Activated CD4-positive, alpha-beta T cell treated with anti-CD3 and anti-CD28 coated beads, Interleukin-2, amount 10 ng/mL, durations not matched to agents 24 days and 14 days (primary cell): ENCODE measurements at regions not wholly inside any gene's neighbourhood (a gene's known extent, or its start where the extent isn't known, plus 50 kb on each side); places are given as distances from the start of the nearest gene placed in this dataset.

Source experiments
- DNase-seq: peaks from one replicate; pipeline ENCODE4 v3.0.0; 2022
- H3K27ac Mint-ChIP-seq: one replicate; pipeline ENCODE4 v1.8.0; 2022; ENCODE audit warnings: mild to moderate bottlenecking, mixed read lengths
- H3K27me3 Mint-ChIP-seq: one replicate; pipeline ENCODE4 v1.8.0; 2022; ENCODE audit warnings: mixed read lengths
- H3K36me3 Mint-ChIP-seq: one replicate; pipeline ENCODE4 v1.8.0; 2022; ENCODE audit warnings: low read depth, mild to moderate bottlenecking, mixed read lengths
- H3K4me1 Mint-ChIP-seq: one replicate; pipeline ENCODE4 v1.8.0; 2021; ENCODE audit warnings: mixed read lengths
- H3K4me3 Mint-ChIP-seq: one replicate; pipeline ENCODE4 v1.8.0; 2022; ENCODE audit warnings: mild to moderate bottlenecking, moderate library complexity, mixed read lengths
- H3K9me3 Mint-ChIP-seq: one replicate; pipeline ENCODE4 v1.8.0; 2021; ENCODE audit warnings: mixed read lengths
- intact Hi-C: fragments of 100-400 bp; cut with micrococcal nuclease; formaldehyde crosslinking; loops from one replicate; pipeline ENCODE4 v1.15.1; 2023

GRCh38 chr9:95620314-95620713 is 103.5 kb upstream of the PTCH1 start:
- Mint-ChIP-seq H3K27ac (no peak overlapping the region), H3K27me3 (no peaks in the 10 kb centered on the region), H3K4me1 (no peaks in the 10 kb centered on the region), H3K4me3 (no peak overlapping the region), H3K36me3 (no peaks in the 10 kb centered on the region), H3K9me3 (peaks cover 12% of the 10 kb centered on the region)
- no peak for DNase-seq
- intact Hi-C loops, result no loop called here

GRCh38 chr9:95615246-95615645 is 98.5 kb upstream of the PTCH1 start:
- Mint-ChIP-seq H3K27ac (no peak overlapping the region), H3K4me3 (no peak overlapping the region), H3K36me3 (no peaks in the 10 kb centered on the region), H3K9me3 (no peaks in the 10 kb centered on the region), H3K27me3 (peaks cover 12% of the 10 kb centered on the region), H3K4me1 (peaks cover 3% of the 10 kb centered on the region)
- no peak for DNase-seq
- intact Hi-C loops, result no loop called here

- no peaks in the 10 kb centered on the region for H3K36me3 Mint-ChIP-seq
- peaks cover 15% of the 10 kb centered on the region for H3K27me3 Mint-ChIP-seq
- H3K9me3 Mint-ChIP-seq, result no peaks in the 10 kb centered on the region
- no peak overlapping the region for H3K4me3 Mint-ChIP-seq
- intact Hi-C loops, result no loop called here
- DNase-seq, result no peak
- peaks cover 3% of the 10 kb centered on the region for H3K4me1 Mint-ChIP-seq
- no peak overlapping the region for H3K27ac Mint-ChIP-seq
Observed at GRCh38 chr9:95613670-95614069, 96.9 kb upstream of the PTCH1 start.

GRCh38 chr9:95611354-95611753 is 94.6 kb upstream of the PTCH1 start:
- peaks cover 3% of the 10 kb centered on the region for H3K4me1 Mint-ChIP-seq

GRCh38 chr9:95610006-95610785 is 93.4 kb upstream of the PTCH1 start:
- H3K36me3 Mint-ChIP-seq, result no peaks in the 10 kb centered on the region
- intact Hi-C loops, result no loop called here
- no peak overlapping the region for H3K4me3 Mint-ChIP-seq
- H3K4me1 Mint-ChIP-seq, result peaks cover 3% of the 10 kb centered on the region
- no peak for DNase-seq
- peaks cover 15% of the 10 kb centered on the region for H3K27me3 Mint-ChIP-seq
- no peak overlapping the region for H3K27ac Mint-ChIP-seq
- H3K9me3 Mint-ChIP-seq, result no peaks in the 10 kb centered on the region

More at GRCh38 chr9:95611354-95611753, 94.6 kb upstream of the PTCH1 start:
- no peak overlapping the region for H3K27ac Mint-ChIP-seq
- no peak for DNase-seq
- intact Hi-C loops, result no loop called here
- peaks cover 15% of the 10 kb centered on the region for H3K27me3 Mint-ChIP-seq
- no peaks in the 10 kb centered on the region for H3K36me3 Mint-ChIP-seq
- H3K9me3 Mint-ChIP-seq, result no peaks in the 10 kb centered on the region
- no peak overlapping the region for H3K4me3 Mint-ChIP-seq

GRCh38 chr9:95609426-95609825 is 92.7 kb upstream of the PTCH1 start:
- Mint-ChIP-seq H3K27me3 (peaks cover 14% of the 10 kb centered on the region), H3K36me3 (no peaks in the 10 kb centered on the region), H3K4me1 (no peaks in the 10 kb centered on the region), H3K9me3 (no peaks in the 10 kb centered on the region), H3K4me3 (no peak overlapping the region), H3K27ac (no peak overlapping the region)
- no peak for DNase-seq
- intact Hi-C loops, result no loop called here

- Mint-ChIP-seq H3K36me3 (no peaks in the 10 kb centered on the region), H3K4me3 (no peak overlapping the region), H3K27ac (no peak overlapping the region), H3K4me1 (no peaks in the 10 kb centered on the region), H3K27me3 (peaks cover 13% of the 10 kb centered on the region), H3K9me3 (no peaks in the 10 kb centered on the region)
- intact Hi-C loops, result no loop called here
- DNase-seq, result no peak
Observed at GRCh38 chr9:95608341-95608740, 91.6 kb upstream of the PTCH1 start.

GRCh38 chr9:95607507-95607906 is 90.7 kb upstream of the PTCH1 start:
- Mint-ChIP-seq H3K27me3 (peaks cover 11% of the 10 kb centered on the region), H3K4me1 (no peaks in the 10 kb centered on the region), H3K4me3 (no peak overlapping the region), H3K9me3 (no peaks in the 10 kb centered on the region), H3K36me3 (no peaks in the 10 kb centered on the region), H3K27ac (no peak overlapping the region)
- intact Hi-C loops, result no loop called here
- DNase-seq, result no peak

GRCh38 chr9:95606489-95607350 is 89.9 kb upstream of the PTCH1 start:
- DNase-seq, result no peak
- Mint-ChIP-seq H3K9me3 (no peaks in the 10 kb centered on the region), H3K27ac (no peak overlapping the region), H3K4me1 (no peaks in the 10 kb centered on the region), H3K27me3 (peaks cover 11% of the 10 kb centered on the region), H3K36me3 (no peaks in the 10 kb centered on the region), H3K4me3 (no peak overlapping the region)
- intact Hi-C loops, result no loop called here

- DNase-seq, result no peak
- H3K4me3 Mint-ChIP-seq, result no peak overlapping the region
- no peak overlapping the region for H3K27ac Mint-ChIP-seq
- no peaks in the 10 kb centered on the region for H3K4me1 Mint-ChIP-seq
- H3K9me3 Mint-ChIP-seq, result no peaks in the 10 kb centered on the region
- H3K36me3 Mint-ChIP-seq, result no peaks in the 10 kb centered on the region
- H3K27me3 Mint-ChIP-seq, result peaks cover 4% of the 10 kb centered on the region
- intact Hi-C loops, result no loop called here
Observed at GRCh38 chr9:95605816-95606488, 89.2 kb upstream of the PTCH1 start.

GRCh38 chr9:95605101-95605500 is 88.3 kb upstream of the PTCH1 start:
- peaks cover 2% of the 10 kb centered on the region for H3K27me3 Mint-ChIP-seq
- no peak overlapping the region for H3K4me3 Mint-ChIP-seq
- H3K36me3 Mint-ChIP-seq, result no peaks in the 10 kb centered on the region
- H3K9me3 Mint-ChIP-seq, result no peaks in the 10 kb centered on the region
- no peak overlapping the region for H3K27ac Mint-ChIP-seq
- intact Hi-C loops, result no loop called here
- no peaks in the 10 kb centered on the region for H3K4me1 Mint-ChIP-seq
- DNase-seq, result no peak

GRCh38 chr9:95598236-95598635 is 81.5 kb upstream of the PTCH1 start:
- no peak overlapping the region for H3K27ac Mint-ChIP-seq
- H3K36me3 Mint-ChIP-seq, result no peaks in the 10 kb centered on the region
- H3K4me3 Mint-ChIP-seq, result no peak overlapping the region
- intact Hi-C loops, result no loop called here
- no peaks in the 10 kb centered on the region for H3K4me1 Mint-ChIP-seq
- DNase-seq, result no peak
- H3K27me3 Mint-ChIP-seq, result no peaks in the 10 kb centered on the region
- no peaks in the 10 kb centered on the region for H3K9me3 Mint-ChIP-seq

- intact Hi-C loops, result no loop called here
- Mint-ChIP-seq H3K9me3 (no peaks in the 10 kb centered on the region), H3K4me3 (no peak overlapping the region), H3K4me1 (no peaks in the 10 kb centered on the region), H3K27ac (no peak overlapping the region), H3K27me3 (peaks cover 14% of the 10 kb centered on the region), H3K36me3 (no peaks in the 10 kb centered on the region)
- no peak for DNase-seq
Observed at GRCh38 chr9:95595721-95596295, 79.0 kb upstream of the PTCH1 start.

GRCh38 chr9:95592931-95593330 is 76.2 kb upstream of the PTCH1 start:
- Mint-ChIP-seq H3K4me3 (no peak overlapping the region), H3K27ac (no peak overlapping the region), H3K4me1 (no peaks in the 10 kb centered on the region), H3K36me3 (no peaks in the 10 kb centered on the region), H3K9me3 (no peaks in the 10 kb centered on the region), H3K27me3 (peaks cover 23% of the 10 kb centered on the region)
- intact Hi-C loops, result no loop called here
- no peak for DNase-seq
